K562 (cell line): ENCODE measurements at regions not wholly inside any gene's neighbourhood (a gene's known extent, or its start where the extent isn't known, plus 50 kb on each side); places are given as distances from the start of the nearest gene placed in this dataset.
"Not testable (repeated sequence)": the region's sequence is repeated elsewhere in the genome, so short reads cannot be mapped to it uniquely, and the experiment has no call there.

ENCODE experiments used
- ATAC-seq: fragments of 200-7000 bp; cut with Tn5 transposase; 3 replicates; pipeline ENCODE4 v1.9.1; 2020; ENCODE audit warnings: moderate library complexity
- BruUV-seq: library from RNA; stranded (reverse); fragments of 400-500 nt; replicated peaks from 2 replicates; lab custom pipeline; 2021; lab: Mats Ljungman, UMichigan
- CTCF ChIA-PET: fragments of 300-600 bp; formaldehyde crosslinking; extraction: SDS; loops from one replicate; lab custom pipeline; 2021; ENCODE audit warnings: low intra/inter-chr PET ratio; lab: Yijun Ruan, JAX
- POLR2A ChIA-PET: fragments of 300-600, 350-650 bp; sonication (Branson Sonifier 250); formaldehyde crosslinking; extraction: SDS; loops from one replicate; lab custom pipeline; 2021; ENCODE audit warnings: antibody characterized with exemption, inconsistent platforms; lab: Yijun Ruan, JAX
- DNase-seq, 4 experiments: peaks; one replicate each; pipeline versions ENCODE4 v3.0.0 to v3.0.0-alpha.2; 2011 to 2018; ENCODE audit warnings: low spot score in 3 of 4, mixed read lengths in 3 of 4; ENCODE audit errors: extremely low read depth in 1 of 4
- FAIRE-seq: peaks from 2 replicates; lab custom pipeline; 2011; peaks lifted over from hg19 to GRCh38; lab: Jason Lieb, UNC
- H2AFZ ChIP-seq: 2 replicates; pipeline ENCODE4 v1.6.0; 2011; ENCODE audit warnings: low read depth, low read length, control low read depth, inconsistent platforms
- H3K27ac ChIP-seq: fragments of 200-600 bp; 3 replicates; pipeline ENCODE4 v1.8.0; 2011; ENCODE audit warnings: low read depth, mild to moderate bottlenecking, control low read depth, inconsistent platforms, low read length, moderate library complexity, mixed read lengths; ENCODE audit errors: extremely low read depth
- H3K27me3 ChIP-seq, 2 experiments: fragments of 300-600 bp in 1 of 2; 2 replicates in 1 of 2; 3 replicates in 1 of 2; pipeline versions ENCODE4 v1.6.0 to v1.8.0; 2011; ENCODE audit warnings: inconsistent platforms in 2 of 2, low read length in 2 of 2, mild to moderate bottlenecking in 1 of 2, mixed read lengths in 1 of 2, moderate library complexity in 1 of 2; ENCODE audit not compliant: control insufficient read depth in 2 of 2, insufficient read depth in 2 of 2
- H3K36me3 ChIP-seq: fragments of 300-600 bp; 3 replicates; pipeline ENCODE4 v1.8.0; 2011; ENCODE audit warnings: mild to moderate bottlenecking, low read length, inconsistent platforms; ENCODE audit not compliant: control insufficient read depth, insufficient read depth
- H3K4me1 ChIP-seq, 2 experiments: fragments of 200-600 bp in 1 of 2; replicated peaks in 1 of 2; 2 replicates in 1 of 2; 3 replicates in 1 of 2; pipeline versions ENCODE4 v1.5.1 to v1.8.0; 2011; ENCODE audit warnings: inconsistent platforms in 2 of 2, low read length in 2 of 2, mild to moderate bottlenecking in 1 of 2, mixed read lengths in 1 of 2, moderate library complexity in 1 of 2; ENCODE audit not compliant: control insufficient read depth in 2 of 2, insufficient read depth in 2 of 2
- H3K4me2 ChIP-seq: 2 replicates; pipeline ENCODE4 v1.6.1; 2011; ENCODE audit warnings: low read length, control low read depth, inconsistent platforms, mixed read lengths; ENCODE audit not compliant: insufficient read depth
- H3K4me3 ChIP-seq: fragments of 200-600 bp; sonication (generic), shearing (Covaris generic); 2 replicates; pipeline ENCODE4 v1.5.1; 2016; ENCODE audit warnings: control low read depth, inconsistent platforms
- H3K79me2 ChIP-seq: fragments of 200-600 bp; 3 replicates; pipeline ENCODE4 v1.8.0; 2011; ENCODE audit warnings: low read length, inconsistent platforms; ENCODE audit not compliant: control insufficient read depth, insufficient read depth
- H3K9ac ChIP-seq, 2 experiments: 2 replicates each; pipeline versions ENCODE4 v1.6.0 to v1.6.1; 2011; ENCODE audit warnings: low read depth in 2 of 2, low read length in 2 of 2, control low read depth in 1 of 2, inconsistent platforms in 1 of 2, mild to moderate bottlenecking in 1 of 2, mixed read lengths in 1 of 2; ENCODE audit not compliant: insufficient read depth in 1 of 2
- H3K9me1 ChIP-seq: one replicate; pipeline ENCODE4 v1.6.0; 2011; ENCODE audit warnings: inconsistent platforms, mild to moderate bottlenecking, low read length, moderate library complexity; ENCODE audit not compliant: control insufficient read depth, insufficient read depth
- H3K9me3 ChIP-seq: replicated peaks from 2 replicates; pipeline ENCODE4 v1.5.1; 2011; ENCODE audit warnings: low read depth, low read length, inconsistent platforms; ENCODE audit not compliant: control insufficient read depth, insufficient read depth
- H4K20me1 ChIP-seq: replicated peaks from 2 replicates; pipeline ENCODE4 v1.6.1; 2011; ENCODE audit warnings: low read length, inconsistent platforms, mixed read lengths; ENCODE audit not compliant: control insufficient read depth, insufficient read depth
- ADNP ChIP-seq: fragments of 200-800 bp; sonication (Bioruptor generic); IDR thresholded peaks from 2 replicates; pipeline ENCODE4 v1.6.1; 2016; ENCODE audit warnings: missing genetic modification characterization, missing compliant biosample characterization
- ARID1B ChIP-seq: fragments of 450-650 bp; IDR thresholded peaks from 2 replicates; pipeline ENCODE4 v1.6.1; 2016; ENCODE audit warnings: antibody characterized with exemption, mild to moderate bottlenecking, inconsistent platforms
- KAT7 ChIP-seq: sonication (generic); formaldehyde crosslinking; IDR thresholded peaks from 2 replicates; pipeline ENCODE4 v1.8.0; 2022; ENCODE audit warnings: missing genetic modification reagents, mild to moderate bottlenecking, borderline replicate concordance
- KDM5B ChIP-seq: fragments of 200-600 bp; sonication (generic); IDR thresholded peaks from 2 replicates; pipeline ENCODE4 v1.6.1; 2012; ENCODE audit warnings: low read depth, mild to moderate bottlenecking, moderate library complexity, low read length, control low read depth, inconsistent platforms; ENCODE audit not compliant: insufficient replicate concordance
- MCM2 ChIP-seq: fragments of 450-650 bp; IDR thresholded peaks from 2 replicates; pipeline ENCODE4 v1.6.1; 2017; ENCODE audit warnings: low read depth, mild to moderate bottlenecking
- RFX7 ChIP-seq: fragments of 250-450 bp; sonication (Bioruptor Pico); IDR thresholded peaks from 2 replicates; pipeline ENCODE4 v1.5.1; 2021; ENCODE audit warnings: mild to moderate bottlenecking
- YY1 ChIP-seq, 3 experiments: IDR thresholded peaks; 2 replicates each; pipeline ENCODE4 v1.6.1; 2011; ENCODE audit warnings: low read length in 2 of 3, mild to moderate bottlenecking in 2 of 3, moderate library complexity in 2 of 3, borderline replicate concordance in 1 of 3, control low read depth in 1 of 3, low read depth in 1 of 3; ENCODE audit not compliant: insufficient read depth in 3 of 3, insufficient replicate concordance in 2 of 3, control insufficient read depth in 1 of 3, insufficient read length in 1 of 3; ENCODE audit errors: extremely low read depth in 1 of 3
- ZNF41 ChIP-seq: fragments of 250-450 bp; sonication (Bioruptor Pico); conservative IDR thresholded peaks from 2 replicates; pipeline ENCODE4 v1.4.0; 2020; ENCODE audit warnings: mild to moderate bottlenecking
- ZSCAN29 ChIP-seq: fragments of 450-650 bp; IDR thresholded peaks from 2 replicates; pipeline ENCODE4 v1.6.1; 2017
- WGBS: fragments of 100-300 bp; shearing (Covaris generic); methylation state at CpG from one replicate; pipeline ENCODE4 v1.1.6; 2016; ENCODE audit warnings: low coverage, mixed read lengths; ENCODE audit not compliant: insufficient coverage; ENCODE audit errors: missing lambda C conversion rate; 5-methylcytosine and 5-hydroxymethylcytosine counted together
- in situ Hi-C: fragments of 300-500 bp; cut with MboI; formaldehyde crosslinking; loops from 4 replicates; pipeline ENCODE4 v1.15.0; 2018; ENCODE audit warnings: inconsistent platforms, mixed read lengths
- intact Hi-C: fragments of 100-400 bp; cut with micrococcal nuclease; formaldehyde crosslinking; loops from 2 replicates; pipeline ENCODE4 v1.14.2; 2022
- TF ChIP-seq, protein P1 (sequence below): sonication (generic); formaldehyde crosslinking; IDR thresholded peaks from 2 replicates; pipeline ENCODE4 v1.4.0; 2020; ENCODE audit warnings: mild to moderate bottlenecking, missing genetic modification reagents
- TF ChIP-seq, protein P2 (sequence below), 3 experiments: fragments of 200-800 bp in 1 of 3; fragments of 250-450 bp in 1 of 3; fragments of 450-650 bp in 1 of 3; sonication (Bioruptor Pico) in 1 of 3; sonication (Bioruptor generic) in 1 of 3; formaldehyde crosslinking in 1 of 3; IDR thresholded peaks; 2 replicates each; pipeline versions ENCODE4 v1.6.1 to v1.8.0; 2016 to 2022; ENCODE audit warnings: mild to moderate bottlenecking in 2 of 3, missing genetic modification characterization in 2 of 3, missing compliant biosample characterization in 1 of 3, moderate library complexity in 1 of 3

DNA sequence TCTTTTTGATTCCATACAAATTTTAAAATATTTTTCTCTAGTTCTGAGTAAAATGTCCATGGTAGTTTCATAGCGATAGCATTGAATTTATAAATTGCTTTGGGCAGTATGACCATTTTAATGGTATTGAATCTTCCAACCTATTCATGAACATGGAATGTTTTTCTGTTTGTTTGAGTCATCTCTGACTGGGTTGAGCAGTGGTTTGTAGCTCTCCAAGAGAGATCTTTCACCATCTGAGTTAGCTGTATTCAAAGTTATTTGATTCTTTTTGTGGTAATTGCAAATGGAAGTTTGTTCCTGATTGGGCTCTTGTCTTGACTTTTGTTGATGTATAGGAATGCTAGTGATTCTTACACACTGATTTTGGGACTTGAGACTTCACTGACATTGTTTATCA, 136.3 kb upstream of the HSFY2 start:
- Histone ChIP-seq H3K9ac (no peak overlapping the region), H3K36me3 (no peaks in the 10 kb centered on the region), H3K9me3 (no peaks in the 10 kb centered on the region), H3K9me1 (no peaks in the 10 kb centered on the region), H3K4me2 (no peak overlapping the region), H2AFZ (no peak overlapping the region), H3K79me2 (no peaks in the 10 kb centered on the region), H3K27ac (no peak overlapping the region), H4K20me1 (no peaks in the 10 kb centered on the region), H3K27me3 (no peaks in the 10 kb centered on the region), H3K4me3 (no peak overlapping the region), H3K4me1 (no peaks in the 10 kb centered on the region)
- intact Hi-C loops (no loop called here), in situ Hi-C loops (no loop called here)
- FAIRE-seq: no peak
- no TSS peak for BruUV-seq
- POLR2A ChIA-PET: no interaction called here
- TF ChIP-seq ARID1B (no peak), ZSCAN29 (no peak), ADNP (no peak), ZNF41 (CRISPR knock-in tag) (no peak), MCM2 (no peak), YY1 (IDR thresholded peaks at IDR 0.05; ENCODE audit: borderline replicate concordance in 1 of 3, control insufficient read depth in 1 of 3, extremely low read depth in 1 of 3, insufficient read depth in 3 of 3, insufficient read length in 1 of 3, insufficient replicate concordance in 2 of 3, low read depth in 1 of 3, low read length in 2 of 3) (no peak), RFX7 (CRISPR knock-in tag) (no peak), KDM5B (no peak), KAT7 (CRISPR knock-in tag) (no peak)
- TF ChIP-seq, protein P1, sequence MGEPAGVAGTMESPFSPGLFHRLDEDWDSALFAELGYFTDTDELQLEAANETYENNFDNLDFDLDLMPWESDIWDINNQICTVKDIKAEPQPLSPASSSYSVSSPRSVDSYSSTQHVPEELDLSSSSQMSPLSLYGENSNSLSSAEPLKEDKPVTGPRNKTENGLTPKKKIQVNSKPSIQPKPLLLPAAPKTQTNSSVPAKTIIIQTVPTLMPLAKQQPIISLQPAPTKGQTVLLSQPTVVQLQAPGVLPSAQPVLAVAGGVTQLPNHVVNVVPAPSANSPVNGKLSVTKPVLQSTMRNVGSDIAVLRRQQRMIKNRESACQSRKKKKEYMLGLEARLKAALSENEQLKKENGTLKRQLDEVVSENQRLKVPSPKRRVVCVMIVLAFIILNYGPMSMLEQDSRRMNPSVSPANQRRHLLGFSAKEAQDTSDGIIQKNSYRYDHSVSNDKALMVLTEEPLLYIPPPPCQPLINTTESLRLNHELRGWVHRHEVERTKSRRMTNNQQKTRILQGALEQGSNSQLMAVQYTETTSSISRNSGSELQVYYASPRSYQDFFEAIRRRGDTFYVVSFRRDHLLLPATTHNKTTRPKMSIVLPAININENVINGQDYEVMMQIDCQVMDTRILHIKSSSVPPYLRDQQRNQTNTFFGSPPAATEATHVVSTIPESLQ (CRISPR knock-in tag): no peak
- TF ChIP-seq, protein P2, sequence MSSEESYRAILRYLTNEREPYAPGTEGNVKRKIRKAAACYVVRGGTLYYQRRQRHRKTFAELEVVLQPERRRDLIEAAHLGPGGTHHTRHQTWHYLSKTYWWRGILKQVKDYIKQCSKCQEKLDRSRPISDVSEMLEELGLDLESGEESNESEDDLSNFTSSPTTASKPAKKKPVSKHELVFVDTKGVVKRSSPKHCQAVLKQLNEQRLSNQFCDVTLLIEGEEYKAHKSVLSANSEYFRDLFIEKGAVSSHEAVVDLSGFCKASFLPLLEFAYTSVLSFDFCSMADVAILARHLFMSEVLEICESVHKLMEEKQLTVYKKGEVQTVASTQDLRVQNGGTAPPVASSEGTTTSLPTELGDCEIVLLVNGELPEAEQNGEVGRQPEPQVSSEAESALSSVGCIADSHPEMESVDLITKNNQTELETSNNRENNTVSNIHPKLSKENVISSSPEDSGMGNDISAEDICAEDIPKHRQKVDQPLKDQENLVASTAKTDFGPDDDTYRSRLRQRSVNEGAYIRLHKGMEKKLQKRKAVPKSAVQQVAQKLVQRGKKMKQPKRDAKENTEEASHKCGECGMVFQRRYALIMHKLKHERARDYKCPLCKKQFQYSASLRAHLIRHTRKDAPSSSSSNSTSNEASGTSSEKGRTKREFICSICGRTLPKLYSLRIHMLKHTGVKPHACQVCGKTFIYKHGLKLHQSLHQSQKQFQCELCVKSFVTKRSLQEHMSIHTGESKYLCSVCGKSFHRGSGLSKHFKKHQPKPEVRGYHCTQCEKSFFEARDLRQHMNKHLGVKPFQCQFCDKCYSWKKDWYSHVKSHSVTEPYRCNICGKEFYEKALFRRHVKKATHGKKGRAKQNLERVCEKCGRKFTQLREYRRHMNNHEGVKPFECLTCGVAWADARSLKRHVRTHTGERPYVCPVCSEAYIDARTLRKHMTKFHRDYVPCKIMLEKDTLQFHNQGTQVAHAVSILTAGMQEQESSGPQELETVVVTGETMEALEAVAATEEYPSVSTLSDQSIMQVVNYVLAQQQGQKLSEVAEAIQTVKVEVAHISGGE (CRISPR knock-in tag; IDR thresholded peaks at IDR 0.05): no peak
- no CpG with 5 or more reads among the region's 1 CpG for WGBS
- DNase-seq: no peak
- ATAC-seq: no peak
- CTCF ChIA-PET: no interaction called here

DNA sequence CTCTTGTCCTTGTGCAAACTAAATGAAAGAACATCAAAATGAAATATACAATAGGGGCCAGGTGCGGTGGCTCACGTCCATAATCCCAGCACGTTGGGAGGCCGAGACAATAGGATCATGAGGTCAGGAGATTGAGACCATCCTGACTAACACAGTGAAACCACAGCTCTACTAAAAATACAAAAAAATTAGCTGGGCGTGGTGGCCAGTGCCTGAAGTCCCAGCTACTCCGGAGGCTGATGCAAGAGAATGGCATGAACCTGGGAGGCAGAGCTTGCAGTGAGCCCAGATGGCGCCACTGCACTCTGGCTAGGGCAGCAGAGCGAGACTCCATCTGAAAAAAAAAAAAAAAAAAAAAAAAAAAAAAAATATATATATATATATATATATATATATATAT, 132.7 kb upstream of the HSFY2 start:
- H3K4me2 ChIP-seq, H3K4me1 ChIP-seq, intact Hi-C loops, H3K9me1 ChIP-seq, BruUV-seq, in situ Hi-C loops, H3K27ac ChIP-seq, H2AFZ ChIP-seq, DNase-seq, H3K36me3 ChIP-seq, H3K9ac ChIP-seq, POLR2A ChIA-PET, CTCF ChIA-PET, H4K20me1 ChIP-seq, ATAC-seq, H3K79me2 ChIP-seq, FAIRE-seq, H3K4me3 ChIP-seq, H3K27me3 ChIP-seq, H3K9me3 ChIP-seq: not testable (repeated sequence)
- WGBS: no CpG with 5 or more reads among the region's 8 CpGs
